ENCODE measurements at regions not wholly inside any gene's neighbourhood (a gene's known extent, or its start where the extent isn't known, plus 50 kb on each side); places are given as distances from the start of the nearest gene placed in this dataset.
"Not testable (repeated sequence)": the region's sequence is repeated elsewhere in the genome, so short reads cannot be mapped to it uniquely, and the experiment has no call there.

DNA sequence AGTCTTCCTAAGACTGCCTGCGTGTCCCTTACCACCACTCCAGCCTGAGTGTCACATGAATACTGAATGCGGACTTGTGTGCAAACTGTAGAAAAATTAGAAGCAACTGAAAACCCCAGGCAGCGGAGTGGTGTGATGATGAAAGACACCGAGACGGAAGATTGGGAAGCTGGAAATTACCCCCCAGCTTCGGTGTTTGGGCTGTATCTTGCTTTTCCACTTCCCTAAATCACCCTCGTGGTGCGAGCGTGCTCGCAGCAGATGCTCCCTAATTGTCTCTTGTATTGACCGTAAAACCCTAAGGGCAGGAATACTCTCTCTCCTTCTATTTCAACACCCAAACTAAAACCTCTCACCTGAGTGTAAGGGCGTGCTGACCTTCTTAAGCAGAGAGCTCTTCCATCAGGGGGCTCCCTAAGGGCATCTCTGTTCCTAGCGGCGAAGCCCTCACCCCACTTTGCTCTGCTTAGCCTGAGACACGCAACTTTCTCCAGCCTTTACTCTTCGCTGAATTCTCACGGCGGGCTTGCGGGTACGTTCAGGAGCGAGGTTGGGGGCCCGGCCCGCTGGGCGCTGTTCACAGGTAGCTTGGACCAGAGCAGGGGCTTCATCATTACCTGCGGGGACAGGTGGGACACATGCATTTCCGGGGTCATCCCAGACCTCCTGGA, 62.4 kb downstream of the CRYBB2 start:
- DNase-seq (ENCODE audit: low spot score): no peak

DNA sequence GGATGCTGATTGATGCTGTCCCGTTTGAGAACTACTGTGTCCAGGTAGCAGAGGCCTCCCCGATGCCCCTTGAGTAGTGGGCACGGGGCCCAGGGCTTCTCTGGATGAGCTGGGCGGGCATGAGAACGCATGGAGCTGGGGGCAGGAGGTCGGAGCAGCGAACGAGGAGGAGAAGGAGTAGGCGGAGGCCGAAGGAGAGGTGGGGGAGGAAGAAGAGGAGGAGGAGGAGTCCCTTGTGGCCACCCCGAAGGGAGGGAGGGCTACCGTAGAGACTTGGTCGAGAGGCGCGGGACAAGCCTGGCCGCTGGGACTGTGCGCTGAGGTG, 62.9 kb downstream of the CRYBB2 start:
- DNase-seq (ENCODE audit: low spot score): no peak

DNA sequence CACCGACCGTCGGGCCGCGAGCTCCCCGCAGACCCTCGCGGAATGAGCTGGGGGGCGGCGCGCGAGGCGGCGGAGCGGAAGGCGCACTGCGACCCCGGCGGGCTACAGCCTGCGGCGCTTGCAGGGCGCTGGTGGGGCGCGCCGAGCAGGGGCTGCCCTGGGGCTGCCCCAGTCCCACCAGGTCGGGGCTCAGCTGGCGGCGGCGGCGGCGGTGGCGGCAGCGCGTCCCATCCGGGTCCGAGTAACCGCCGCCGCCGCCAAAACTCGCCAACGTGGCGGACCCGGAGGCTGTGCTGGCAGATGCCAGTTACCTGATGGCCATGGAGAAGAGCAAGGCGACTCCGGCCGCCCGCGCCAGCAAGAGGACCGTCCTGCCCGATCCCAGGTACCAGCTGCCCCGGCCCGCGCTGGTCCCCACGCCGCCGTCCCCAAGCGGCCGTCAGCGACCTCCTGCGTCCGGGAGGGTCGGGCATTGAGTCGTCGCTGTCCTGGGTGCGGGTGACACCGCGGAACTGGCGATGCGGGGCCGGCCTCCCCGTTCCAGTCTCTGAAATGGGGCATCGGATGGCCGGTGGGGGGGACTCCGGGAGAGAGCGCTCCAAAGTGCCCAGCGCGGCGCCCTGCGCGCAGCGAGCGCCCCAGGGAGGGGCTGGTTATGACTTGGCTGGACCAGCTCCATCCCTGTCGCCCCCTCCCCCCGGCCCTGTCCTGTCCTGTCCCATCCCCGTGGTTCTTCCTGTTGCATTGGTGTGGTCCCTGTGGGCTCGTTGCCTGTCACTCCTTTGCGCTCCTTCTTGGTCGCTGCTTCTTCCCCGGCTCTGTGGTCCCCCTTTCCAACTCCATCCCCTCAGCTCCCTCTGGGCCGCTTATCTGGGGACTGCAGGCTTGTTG, 63.5 kb downstream of the CRYBB2 start:
- no peak for DNase-seq (ENCODE audit: low spot score)

DNA sequence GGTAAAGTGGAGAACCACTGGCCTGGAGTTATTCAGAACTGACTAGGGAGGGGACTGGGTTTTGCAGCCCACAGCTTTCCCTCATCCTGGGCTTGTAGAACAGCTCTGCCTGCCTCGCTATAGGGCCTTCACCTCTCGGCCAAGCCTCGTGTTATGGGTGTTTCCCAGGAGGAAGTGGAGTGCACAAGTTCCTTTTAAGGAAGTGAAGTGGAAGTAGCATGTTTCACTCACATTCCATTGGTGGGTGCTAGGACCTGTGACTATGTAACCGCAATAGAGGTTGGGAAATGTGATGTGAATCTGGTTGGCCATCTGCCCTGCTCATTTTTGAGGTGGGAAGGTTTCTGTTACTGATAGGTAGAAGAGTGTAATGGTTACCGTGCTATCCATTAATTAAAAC, 69.0 kb downstream of the CRYBB2 start:
- DNase-seq (ENCODE audit: low spot score): not testable (repeated sequence)

DNA sequence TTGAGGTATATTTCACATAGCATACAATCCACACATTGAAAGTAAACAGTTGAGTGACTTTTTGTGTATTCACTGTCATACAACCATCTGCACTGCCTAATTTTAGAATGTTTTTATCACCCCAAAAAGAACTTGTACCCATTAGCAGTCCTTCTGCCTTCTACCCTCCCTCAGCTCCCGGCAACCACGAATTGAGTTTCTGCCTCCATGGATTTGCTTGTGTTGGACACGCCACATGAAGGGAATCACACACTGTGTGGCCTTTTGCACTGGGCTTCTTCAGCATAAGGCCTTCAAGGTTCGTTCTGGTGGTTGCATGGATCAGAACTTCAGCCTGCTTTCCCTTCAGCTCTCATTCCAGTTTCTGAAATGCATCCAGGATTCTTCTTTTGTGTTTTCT, 82.5 kb downstream of the CRYBB2 start:
- DNase-seq (ENCODE audit: low spot score): not testable (repeated sequence)

DNA sequence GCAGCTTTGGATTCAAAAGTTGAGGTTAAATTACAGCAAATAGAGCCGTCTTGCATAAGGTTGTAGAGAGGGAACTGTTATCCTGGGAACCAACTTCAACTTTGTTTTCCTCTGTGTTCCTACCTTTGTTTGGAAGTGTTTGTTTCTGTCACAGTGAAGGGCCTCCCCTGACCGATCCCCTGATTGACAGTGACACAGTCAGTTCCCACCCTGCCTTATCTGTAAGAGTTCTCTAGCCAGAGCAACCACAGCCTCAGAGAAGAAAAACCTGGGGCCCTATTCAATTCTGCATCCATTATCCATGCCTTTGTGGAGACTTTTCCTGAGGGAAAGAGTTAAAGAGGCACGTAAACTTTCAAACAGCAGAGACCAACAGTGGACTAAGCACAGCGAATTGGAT, 90.1 kb downstream of the CRYBB2 start:
- not testable (repeated sequence) for DNase-seq (ENCODE audit: low spot score)

DNA sequence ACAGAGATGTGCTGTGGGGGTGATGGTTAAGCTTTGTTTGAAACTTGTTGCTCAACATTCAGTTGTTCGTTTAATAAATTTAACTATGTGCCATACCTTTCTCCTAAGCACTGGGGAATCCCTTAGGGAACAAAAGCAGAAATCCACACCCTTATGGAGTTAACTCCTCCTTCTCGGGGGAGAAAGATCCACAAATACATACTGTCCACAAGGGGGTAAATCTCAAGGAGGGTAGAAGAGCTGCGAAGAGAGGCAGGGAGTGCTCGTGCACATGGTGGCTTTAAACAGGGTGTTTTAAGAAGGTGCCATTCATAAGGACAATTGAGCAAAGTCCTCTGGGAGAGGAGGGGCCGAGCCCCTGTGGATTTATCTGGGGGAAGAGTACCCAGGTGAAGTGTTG, 92.5 kb downstream of the CRYBB2 start:
- DNase-seq (ENCODE audit: low spot score): not testable (repeated sequence)

DNA sequence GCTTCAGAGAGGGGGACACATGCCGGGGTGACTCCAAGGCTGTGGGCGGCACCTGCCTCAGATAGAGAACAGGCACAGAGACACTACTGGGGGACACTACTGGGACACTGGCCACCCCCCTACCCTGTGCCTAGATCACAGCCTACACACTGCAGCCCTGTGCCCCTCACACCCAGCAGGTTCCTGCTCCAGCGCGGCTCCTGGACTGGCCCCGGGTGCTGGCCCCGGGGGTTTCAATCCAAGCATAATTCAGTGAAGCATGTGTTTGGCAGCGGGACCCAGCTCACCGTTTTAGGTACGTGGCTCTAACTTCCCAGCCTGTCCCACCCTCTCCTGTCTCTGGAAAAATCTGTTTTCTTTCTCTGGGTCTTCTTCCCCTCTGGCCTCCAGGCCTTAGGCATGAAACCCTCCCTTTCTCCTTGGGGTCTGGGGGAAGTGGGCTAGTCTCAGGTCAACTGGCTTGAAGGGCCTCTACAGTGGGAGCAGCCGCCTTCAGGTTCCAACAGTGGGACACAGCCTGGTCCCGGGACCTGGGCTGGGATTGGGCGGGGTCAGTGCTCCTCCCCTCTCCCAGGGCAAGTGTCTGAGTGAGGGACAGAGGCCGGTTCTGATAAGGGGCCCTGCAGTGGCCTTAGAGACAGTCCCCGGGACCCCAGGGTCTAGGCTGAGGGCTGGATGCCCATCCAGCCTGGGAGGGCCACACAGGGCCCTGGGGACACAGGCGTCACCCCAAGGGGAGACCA, 98.8 kb downstream of the CRYBB2 start:
- DNase-seq (ENCODE audit: low spot score): no peak

DNA sequence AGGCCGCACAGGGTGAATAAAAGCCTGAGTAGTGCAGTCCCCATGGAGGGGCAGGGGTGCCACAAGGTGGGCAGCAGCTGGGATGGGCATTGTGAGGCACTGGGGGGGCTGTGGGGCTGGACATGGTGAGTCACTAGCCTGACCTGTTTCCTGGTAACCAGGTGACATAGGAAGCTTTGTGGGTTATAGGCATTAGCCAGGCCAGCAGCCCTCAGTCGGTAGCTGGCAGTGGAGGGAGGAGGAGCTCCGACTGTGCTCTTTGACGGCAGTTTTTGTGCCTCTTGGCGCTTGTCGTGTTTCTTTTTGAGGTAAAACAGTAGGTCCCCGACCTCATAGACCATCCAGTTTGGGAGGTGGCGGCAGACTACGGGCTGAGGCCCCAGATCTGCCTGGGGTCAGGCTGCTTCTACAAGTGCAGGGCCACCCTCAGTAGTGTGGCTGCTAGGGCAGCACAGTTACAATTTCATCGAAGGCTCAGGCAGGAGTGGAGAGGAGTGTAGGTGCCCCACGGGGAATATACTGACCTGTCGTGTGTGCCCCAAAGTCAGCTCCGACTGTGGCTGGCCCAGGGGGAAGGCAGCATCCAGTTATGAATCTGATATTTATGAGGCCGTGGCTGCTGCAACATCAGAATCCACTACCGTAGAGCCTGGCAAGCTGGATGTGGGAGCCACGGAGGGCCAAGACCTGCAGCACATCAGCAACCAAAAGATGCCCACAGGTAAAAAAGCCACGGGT, 107.7 kb downstream of the CRYBB2 start:
- DNase-seq (ENCODE audit: low spot score): no peak

DNA sequence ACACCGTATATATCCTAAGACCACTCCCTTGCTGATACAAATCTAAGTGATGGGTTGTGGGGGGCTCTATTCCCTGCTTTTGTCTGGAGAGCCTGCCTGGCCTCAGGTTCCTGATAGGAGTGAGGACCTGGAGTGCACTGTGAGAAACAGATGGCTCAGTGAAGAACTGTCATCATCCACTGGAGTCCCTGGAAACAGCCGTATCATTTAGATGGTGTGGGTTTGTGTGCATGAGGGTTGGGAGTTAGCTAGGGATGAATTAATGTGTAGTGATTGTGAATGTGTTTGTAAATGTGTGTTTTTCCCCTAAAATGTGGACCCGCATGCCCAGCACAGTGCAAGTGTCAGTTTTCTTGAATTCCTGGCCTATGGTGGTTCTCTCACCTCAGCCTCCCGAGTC, 111.6 kb downstream of the CRYBB2 start:
- DNase-seq (ENCODE audit: low spot score): no peak

DNA sequence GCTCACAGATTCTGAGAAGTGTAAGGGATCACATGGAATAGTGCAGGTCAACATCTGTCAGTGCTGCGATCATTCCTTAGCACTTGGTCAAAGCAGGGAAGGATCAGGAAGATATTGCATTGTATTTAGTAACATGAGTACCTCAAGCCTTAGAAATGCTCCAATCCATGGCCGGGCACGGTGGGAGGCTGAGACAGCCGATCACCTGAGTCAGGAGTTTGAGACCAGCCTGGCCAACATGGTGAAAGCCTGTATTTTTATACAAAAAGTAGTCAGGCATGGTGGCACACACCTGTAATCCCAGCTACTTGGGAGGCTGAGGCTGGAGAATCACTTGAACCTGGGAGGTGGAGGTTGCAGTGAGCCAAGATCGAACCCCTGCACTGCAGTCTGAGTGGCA, 112.5 kb downstream of the CRYBB2 start:
- DNase-seq (ENCODE audit: low spot score): not testable (repeated sequence)

DNA sequence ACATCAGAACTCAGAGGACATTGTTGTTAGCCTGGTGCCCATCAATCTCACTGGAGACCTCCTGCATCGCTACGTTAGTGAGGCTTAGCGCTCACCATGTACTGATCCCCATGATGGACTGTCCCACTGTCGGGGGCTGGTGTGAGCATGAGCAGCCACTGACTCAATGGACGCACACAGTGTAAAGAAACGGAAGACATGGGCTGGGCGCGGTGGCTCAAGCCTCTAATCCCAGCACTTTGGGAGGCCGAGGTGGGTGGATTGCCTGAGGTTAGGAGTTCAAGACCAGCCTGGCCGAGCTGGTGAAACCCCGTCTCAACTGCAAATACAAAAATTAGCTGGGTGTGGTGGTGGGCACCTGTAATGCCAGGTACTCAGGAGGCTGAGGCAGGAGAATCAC, 112.9 kb downstream of the CRYBB2 start:
- DNase-seq (ENCODE audit: low spot score): no peak

DNA sequence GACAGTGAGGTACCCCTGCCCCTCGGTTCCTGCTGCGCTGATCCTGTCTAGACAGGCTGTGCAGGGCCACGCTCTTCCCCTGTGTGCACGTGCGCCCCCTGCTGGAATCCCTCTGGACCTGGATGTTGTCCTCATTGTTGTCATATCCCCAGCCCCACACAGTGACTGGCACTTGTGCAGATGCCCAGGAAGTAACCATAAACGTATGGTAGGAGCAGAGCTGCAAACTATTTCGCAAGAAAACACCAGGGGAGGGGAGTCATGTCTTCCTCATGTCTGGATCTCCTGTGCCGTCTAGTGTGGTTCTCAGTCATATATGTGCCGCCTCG, 114.7 kb downstream of the CRYBB2 start:
- DNase-seq (ENCODE audit: low spot score): no peak

DNA sequence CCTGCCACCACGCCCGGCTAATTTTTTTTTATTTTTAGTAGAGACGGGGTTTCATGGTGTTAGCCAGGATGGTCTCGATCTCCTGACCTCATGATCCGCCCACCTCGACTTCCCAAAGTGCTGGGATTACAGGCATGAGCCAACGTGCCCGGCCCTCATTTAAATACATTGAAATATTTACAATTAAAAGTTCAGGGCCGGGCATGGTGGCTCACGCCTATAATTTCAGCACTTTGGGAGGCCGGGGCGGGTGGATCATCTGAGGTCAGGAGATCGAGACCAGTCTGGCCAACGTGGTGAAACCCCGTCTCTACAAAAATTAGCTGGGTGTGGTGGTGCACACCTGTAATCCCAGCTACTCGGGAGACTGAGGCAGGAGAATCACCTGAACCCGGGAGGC, 115.2 kb downstream of the CRYBB2 start:
- DNase-seq (ENCODE audit: low spot score): not testable (repeated sequence)

DNA sequence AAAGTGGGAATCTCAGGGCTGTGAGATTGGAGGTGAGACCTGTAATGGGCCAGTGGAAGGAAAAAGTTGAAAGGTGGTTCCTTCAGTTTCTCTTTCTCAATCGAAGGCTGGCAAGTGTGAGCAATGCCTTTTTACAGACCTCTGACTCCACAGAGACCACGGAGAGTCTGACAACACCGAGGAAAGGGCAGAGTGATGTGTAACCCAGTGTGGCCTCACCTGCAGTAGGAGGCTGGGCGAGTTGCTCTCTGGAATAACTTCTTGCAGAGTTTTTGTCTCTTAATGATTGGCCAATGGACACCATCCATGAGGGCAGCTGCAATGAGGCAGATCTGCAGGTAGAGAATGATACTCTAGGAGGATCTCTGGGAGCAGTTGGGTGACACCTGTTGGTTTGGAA, 115.8 kb downstream of the CRYBB2 start:
- not testable (repeated sequence) for DNase-seq (ENCODE audit: low spot score)

DNA sequence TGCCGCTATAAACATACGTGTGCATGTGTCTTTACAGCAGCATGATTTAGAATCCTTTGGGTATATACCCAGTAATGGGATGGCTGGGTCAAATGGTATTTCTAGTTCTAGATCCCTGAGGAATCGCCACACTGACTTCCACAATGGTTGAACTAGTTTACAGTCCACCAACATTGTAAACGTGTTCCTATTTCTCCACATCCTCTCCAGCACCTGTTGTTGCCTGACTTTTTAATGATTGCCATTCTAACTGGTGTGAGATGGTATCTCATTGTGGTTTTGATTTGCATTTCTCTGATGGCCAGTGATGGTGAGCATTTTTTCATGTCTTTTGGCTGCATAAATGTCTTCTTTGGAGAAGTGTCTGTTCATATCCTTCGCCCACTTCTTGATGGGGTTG, 121.1 kb downstream of the CRYBB2 start:
- DNase-seq (ENCODE audit: low spot score): not testable (repeated sequence)

DNA sequence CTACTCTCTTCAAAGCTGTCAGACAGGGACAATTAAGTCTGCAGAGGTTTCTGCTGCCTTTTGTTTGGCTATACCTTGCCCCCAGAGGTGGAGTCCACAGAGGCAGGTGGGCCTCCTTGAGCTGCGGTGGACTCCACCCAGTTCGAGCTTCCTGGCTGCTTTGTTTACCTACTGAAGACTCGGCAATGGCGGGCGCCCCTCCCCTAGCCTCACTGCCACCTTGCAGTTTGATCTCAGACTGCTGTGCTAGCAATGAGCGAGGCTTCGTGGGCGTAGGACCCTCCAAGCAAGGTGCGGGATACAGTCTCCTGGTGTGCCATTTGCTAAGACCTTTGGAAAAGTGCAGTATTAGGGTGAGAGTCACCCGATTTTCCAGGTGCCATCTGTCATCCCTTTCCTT, 124.9 kb downstream of the CRYBB2 start:
- not testable (repeated sequence) for DNase-seq (ENCODE audit: low spot score)

DNA sequence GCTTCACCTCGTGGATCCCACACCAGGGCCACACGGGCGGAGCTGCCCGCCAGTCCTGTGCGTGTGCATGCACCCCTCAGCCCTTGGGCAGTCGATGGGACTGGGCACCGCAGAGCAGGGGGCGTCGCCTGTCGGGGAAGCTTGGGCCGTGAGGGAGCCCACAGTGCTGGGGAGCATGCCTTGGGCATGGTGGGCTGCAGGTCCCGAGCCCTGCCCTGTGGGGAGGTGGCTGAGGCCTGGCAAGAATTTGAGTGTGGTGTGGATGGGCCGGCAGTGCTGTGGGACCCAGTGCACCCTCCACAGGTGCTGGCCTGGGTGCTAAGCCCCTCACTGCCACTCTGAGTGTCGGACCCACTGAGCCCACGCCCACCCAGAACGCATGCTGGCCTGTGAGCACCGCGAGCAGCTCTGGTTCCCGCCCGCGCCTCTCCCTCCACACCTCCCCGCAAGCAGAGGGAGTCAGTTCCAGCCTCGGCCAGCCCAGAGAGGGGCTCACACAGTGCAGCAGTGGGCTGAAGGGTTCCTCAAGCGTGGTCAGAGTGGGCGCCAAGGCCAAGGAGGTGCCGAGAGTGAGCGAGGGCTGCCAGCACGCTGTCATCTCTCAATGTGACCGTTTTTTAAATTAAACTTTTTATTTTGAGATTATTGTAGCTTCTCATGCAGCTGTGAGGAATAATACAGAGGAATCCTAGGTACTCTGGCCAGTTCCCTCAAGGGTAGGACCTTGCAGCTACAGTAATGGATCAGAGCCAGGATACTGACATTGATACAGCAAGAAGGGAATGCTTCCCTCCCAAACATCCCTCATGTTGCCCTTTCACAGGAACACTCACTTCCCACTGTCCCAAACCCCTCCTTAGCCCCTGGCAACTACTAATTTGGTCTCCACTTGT, 127.7 kb downstream of the CRYBB2 start:
- DNase-seq (ENCODE audit: low spot score): no peak

DNA sequence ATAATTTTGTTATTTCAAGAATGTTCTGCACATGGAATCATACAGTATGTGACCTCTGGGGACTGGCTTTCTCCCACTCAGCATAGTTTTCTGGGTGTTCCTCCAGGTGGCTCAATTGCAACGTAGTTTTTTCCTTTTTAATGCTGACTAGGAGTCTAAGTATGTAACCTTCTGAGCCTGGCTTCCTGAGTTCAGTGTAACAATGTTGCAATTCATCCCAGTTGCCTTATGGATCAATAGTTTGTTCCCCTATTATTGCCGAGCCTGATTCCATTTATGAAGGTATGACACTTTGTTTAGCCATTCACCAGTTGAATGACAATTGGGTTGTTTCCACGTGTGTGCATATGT, 128.3 kb downstream of the CRYBB2 start:
- no peak for DNase-seq (ENCODE audit: low spot score)

DNA sequence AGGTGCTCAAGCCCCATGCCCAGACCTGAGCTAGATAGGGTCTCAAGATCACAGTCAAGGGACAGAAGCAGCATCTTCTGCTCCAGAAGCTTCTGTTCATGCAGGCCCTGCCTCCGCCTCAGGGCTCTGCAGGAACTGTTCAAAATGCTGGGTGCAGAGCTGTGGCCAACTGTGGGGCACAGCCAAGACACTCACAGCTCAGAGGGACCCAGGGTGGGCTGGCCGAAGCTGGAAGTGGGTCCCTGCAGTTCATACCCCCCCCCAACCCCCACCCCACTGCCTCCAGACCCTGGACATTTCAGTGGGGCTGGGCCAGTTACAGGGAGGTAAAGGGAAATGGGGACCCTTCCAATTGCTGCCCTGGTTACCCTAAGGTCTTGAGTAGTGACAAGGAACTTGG, 129.0 kb downstream of the CRYBB2 start:
- DNase-seq (ENCODE audit: low spot score): no peak

DNA sequence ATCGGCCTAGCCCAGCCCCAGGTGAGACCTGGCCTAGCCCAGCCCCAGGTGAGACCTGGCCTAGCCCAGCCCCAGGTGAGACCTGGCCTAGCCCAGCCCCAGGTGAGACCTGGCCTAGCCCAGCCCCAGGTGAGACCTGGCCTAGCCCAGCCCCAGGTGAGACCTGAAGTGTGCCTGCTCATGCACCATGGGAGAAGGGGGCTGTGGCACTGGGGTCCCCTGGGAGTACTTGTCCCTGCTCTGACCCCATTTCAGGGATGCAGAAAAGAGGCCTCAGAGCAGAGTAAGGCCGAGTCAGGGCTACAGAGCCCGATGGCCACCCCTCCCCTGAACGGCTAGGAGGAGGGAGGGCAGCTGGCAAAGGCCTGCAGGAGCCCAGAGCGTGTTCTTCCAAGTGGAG, 129.6 kb downstream of the CRYBB2 start:
- not testable (repeated sequence) for DNase-seq (ENCODE audit: low spot score)
